ENCODE measurements at regions not wholly inside any gene's neighbourhood (a gene's known extent, or its start where the extent isn't known, plus 50 kb on each side); places are given as distances from the start of the nearest gene placed in this dataset.

DNA sequence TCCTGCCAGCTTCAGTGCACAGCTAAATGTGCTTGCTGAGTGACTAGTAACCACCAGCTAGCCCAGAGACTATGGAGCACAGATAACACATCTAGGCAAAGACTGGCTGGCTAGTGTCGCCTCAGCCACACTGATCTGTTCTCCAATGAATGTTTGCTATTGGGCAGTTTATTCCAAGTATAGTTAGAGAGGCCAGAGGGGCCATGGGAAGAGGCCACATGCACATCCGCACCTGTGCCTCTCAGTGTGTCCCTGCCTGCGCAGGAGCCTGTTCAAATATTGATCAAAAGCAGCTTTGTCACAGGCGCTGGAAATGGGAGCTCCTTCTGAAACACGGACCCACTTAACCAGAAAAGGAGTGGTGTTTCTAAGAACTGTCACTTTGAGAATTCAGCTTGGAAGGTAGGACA, 51.3 kb upstream of the ATP1A1 start:
- Histone ChIP-seq H2BK120ac (ENCODE audit: low read depth, low read length) (no peak overlapping the region), H2AK5ac (ENCODE audit: low read depth, low read length) (no peak overlapping the region), H3K4me3 (ENCODE audit: insufficient read depth, low read depth, low read length) (no peak overlapping the region), H2AK9ac (replicated peaks; ENCODE audit: low read depth, low read length, poor library complexity) (no peak overlapping the region), H3K9me3 (ENCODE audit: control insufficient read depth, insufficient read depth, low read length) (no peaks in the 10 kb centered on the region), H4K8ac (ENCODE audit: low read depth in 2 of 2, low read length in 2 of 2) (no peak overlapping the region), H3K27ac (ENCODE audit: insufficient read depth, low read length) (no peak overlapping the region), H3K79me1 (ENCODE audit: low read depth in 1 of 2, low read length in 2 of 2) (no peaks in the 10 kb centered on the region), H4K91ac (ENCODE audit: insufficient read depth, low read depth, low read length) (no peak overlapping the region), H2AFZ (replicated peaks; ENCODE audit: low read length, poor library complexity) (no peak overlapping the region), H3K23ac (ENCODE audit: low read depth, low read length) (no peak overlapping the region), H2BK20ac (ENCODE audit: low read depth, low read length) (no peak overlapping the region), H3K27me3 (ENCODE audit: control insufficient read depth, insufficient read depth, low read length) (peaks cover 8% of the 10 kb centered on the region), H4K20me1 (ENCODE audit: insufficient read depth, low read length) (no peaks in the 10 kb centered on the region), H2BK5ac (ENCODE audit: low read depth, low read length, poor library complexity, severe bottlenecking) (no peak overlapping the region), H3K14ac (replicated peaks; ENCODE audit: low read depth, low read length) (no peak overlapping the region), H2BK15ac (ENCODE audit: low read depth, low read length) (no peak overlapping the region), H3K4me1 (ENCODE audit: control insufficient read depth, insufficient read depth, low read length) (no peaks in the 10 kb centered on the region), H4K5ac (ENCODE audit: low read depth, low read length) (no peak overlapping the region), H3K9ac (ENCODE audit: low read depth, low read length) (no peak overlapping the region), H3K18ac (ENCODE audit: low read depth, low read length) (no peak overlapping the region), H3K9me1 (ENCODE audit: insufficient read depth, low read length) (0 out of 2 replicates have a peak, but pooled peaks cover 3% of the 10 kb centered on the region), H3K36me3 (ENCODE audit: control insufficient read depth, insufficient read depth, low read length) (no peaks in the 10 kb centered on the region), H3K4ac (ENCODE audit: low read depth, low read length) (no peak overlapping the region), H3K4me2 (ENCODE audit: low read depth, low read length) (no peak overlapping the region), H3K56ac (ENCODE audit: extremely low read depth, insufficient read depth, low read length) (no peak overlapping the region)
- DNase-seq, result no peak
- WGBS, 2 experiments (ENCODE audit: extremely low coverage in 2 of 2, insufficient read length in 1 of 2), result 29% methylated on average over 1 of the region's 5 CpGs; no CpG with 5 or more reads in 1 of the 2 experiments
- CTCF ChIA-PET, result interaction anchor here (1.4 kb wide), 1 partner anchor 10 kb away, joined by 4 read pairs; no protein-coding TSS in a partner anchor
- no TSS peak for BruUV-seq (replicated peaks)
- POLR2A ChIA-PET (ENCODE audit: unreplicated experiment), result no interaction called here
- dilution Hi-C loops (cut with HindIII; ENCODE audit: low sequenced_read_pairs, unreplicated experiment), result no loop called here
- ATAC-seq (ENCODE audit: low read depth), result no peak
- in situ Hi-C loops (cut with MboI; ENCODE audit: low sequenced_read_pairs), result no loop called here
- TF ChIP-seq, protein P1, sequence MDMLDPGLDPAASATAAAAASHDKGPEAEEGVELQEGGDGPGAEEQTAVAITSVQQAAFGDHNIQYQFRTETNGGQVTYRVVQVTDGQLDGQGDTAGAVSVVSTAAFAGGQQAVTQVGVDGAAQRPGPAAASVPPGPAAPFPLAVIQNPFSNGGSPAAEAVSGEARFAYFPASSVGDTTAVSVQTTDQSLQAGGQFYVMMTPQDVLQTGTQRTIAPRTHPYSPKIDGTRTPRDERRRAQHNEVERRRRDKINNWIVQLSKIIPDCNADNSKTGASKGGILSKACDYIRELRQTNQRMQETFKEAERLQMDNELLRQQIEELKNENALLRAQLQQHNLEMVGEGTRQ (IDR thresholded peaks at IDR 0.05; ENCODE audit: low read depth, low read length), result no peak
- TF ChIP-seq RCOR1 (IDR thresholded peaks at IDR 0.05; ENCODE audit: insufficient replicate concordance, low read length), result no peak
- TF ChIP-seq, protein P2, sequence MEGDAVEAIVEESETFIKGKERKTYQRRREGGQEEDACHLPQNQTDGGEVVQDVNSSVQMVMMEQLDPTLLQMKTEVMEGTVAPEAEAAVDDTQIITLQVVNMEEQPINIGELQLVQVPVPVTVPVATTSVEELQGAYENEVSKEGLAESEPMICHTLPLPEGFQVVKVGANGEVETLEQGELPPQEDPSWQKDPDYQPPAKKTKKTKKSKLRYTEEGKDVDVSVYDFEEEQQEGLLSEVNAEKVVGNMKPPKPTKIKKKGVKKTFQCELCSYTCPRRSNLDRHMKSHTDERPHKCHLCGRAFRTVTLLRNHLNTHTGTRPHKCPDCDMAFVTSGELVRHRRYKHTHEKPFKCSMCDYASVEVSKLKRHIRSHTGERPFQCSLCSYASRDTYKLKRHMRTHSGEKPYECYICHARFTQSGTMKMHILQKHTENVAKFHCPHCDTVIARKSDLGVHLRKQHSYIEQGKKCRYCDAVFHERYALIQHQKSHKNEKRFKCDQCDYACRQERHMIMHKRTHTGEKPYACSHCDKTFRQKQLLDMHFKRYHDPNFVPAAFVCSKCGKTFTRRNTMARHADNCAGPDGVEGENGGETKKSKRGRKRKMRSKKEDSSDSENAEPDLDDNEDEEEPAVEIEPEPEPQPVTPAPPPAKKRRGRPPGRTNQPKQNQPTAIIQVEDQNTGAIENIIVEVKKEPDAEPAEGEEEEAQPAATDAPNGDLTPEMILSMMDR (conservative IDR thresholded peaks at IDR 0.05; ENCODE audit: low read depth, low read length), result no peak
- TF ChIP-seq MXI1 (IDR thresholded peaks at IDR 0.05; ENCODE audit: borderline replicate concordance, low read depth, low read length), result no peak
- TF ChIP-seq SMC3 (IDR thresholded peaks at IDR 0.05; ENCODE audit: low read depth, low read length), result no peak
- intact Hi-C loops (cut with micrococcal nuclease), result no loop called here
